A673 (cell line): ENCODE measurements at regions not wholly inside any gene's neighbourhood (a gene's known extent, or its start where the extent isn't known, plus 50 kb on each side); places are given as distances from the start of the nearest gene placed in this dataset.

Experiments
- EZH2 ChIP-seq: fragments of 200-600 bp; sonication (generic); IDR thresholded peaks from 2 replicates; pipeline ENCODE4 v1.6.1; 2017; ENCODE audit warnings: borderline replicate concordance, low read depth, mild to moderate bottlenecking, mixed read lengths, antibody characterized with exemption, low read length; ENCODE audit not compliant: poor library complexity, severe bottlenecking
- TF ChIP-seq, protein P1 (sequence below): fragments of 300-800, 200-600 bp; sonication (generic); conservative IDR thresholded peaks from 2 replicates; pipeline ENCODE4 v1.5.1; 2017; ENCODE audit warnings: low read depth, mild to moderate bottlenecking, antibody characterized with exemption, low read length, moderate library complexity, mixed read lengths

DNA sequence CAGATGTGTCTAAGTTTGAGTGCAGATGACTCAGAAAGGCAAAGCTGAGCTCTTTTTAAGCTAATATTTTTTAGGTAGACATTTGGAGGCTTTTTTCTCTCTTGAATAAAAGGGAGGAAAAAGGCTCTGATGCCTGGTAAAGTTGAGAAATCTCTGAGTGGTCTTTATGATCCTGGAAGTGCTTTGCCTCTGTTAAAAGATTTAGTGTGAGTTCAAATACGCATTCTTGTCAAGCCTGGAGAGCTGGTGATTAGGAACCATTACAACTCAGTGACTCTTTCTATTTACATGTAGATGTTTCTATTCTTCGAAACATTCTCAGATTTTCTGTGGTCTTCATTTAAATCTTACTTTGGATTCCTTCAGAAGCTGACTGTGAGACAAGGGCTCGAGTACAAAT, 143.4 kb upstream of the MED14 start:
- no peak for TF ChIP-seq EZH2
- TF ChIP-seq, protein P1, sequence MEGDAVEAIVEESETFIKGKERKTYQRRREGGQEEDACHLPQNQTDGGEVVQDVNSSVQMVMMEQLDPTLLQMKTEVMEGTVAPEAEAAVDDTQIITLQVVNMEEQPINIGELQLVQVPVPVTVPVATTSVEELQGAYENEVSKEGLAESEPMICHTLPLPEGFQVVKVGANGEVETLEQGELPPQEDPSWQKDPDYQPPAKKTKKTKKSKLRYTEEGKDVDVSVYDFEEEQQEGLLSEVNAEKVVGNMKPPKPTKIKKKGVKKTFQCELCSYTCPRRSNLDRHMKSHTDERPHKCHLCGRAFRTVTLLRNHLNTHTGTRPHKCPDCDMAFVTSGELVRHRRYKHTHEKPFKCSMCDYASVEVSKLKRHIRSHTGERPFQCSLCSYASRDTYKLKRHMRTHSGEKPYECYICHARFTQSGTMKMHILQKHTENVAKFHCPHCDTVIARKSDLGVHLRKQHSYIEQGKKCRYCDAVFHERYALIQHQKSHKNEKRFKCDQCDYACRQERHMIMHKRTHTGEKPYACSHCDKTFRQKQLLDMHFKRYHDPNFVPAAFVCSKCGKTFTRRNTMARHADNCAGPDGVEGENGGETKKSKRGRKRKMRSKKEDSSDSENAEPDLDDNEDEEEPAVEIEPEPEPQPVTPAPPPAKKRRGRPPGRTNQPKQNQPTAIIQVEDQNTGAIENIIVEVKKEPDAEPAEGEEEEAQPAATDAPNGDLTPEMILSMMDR = no peak
